Gastroesophageal sphincter (tissue), 4 donors: ENCODE measurements at regions not wholly inside any gene's neighbourhood (a gene's known extent, or its start where the extent isn't known, plus 50 kb on each side); places are given as distances from the start of the nearest gene placed in this dataset.

Source experiments
- ATAC-seq: fragments of 150-250 bp; one replicate; pipeline ENCODE4 v1.9.1; 2016; ENCODE audit warnings: mild to moderate bottlenecking, moderate library complexity
- H3K27ac ChIP-seq, 4 donors: fragments of 200-600 bp; sonication (generic) in 3 of 4; 1 replicate in 3 of 4; 2 replicates in 1 of 4; pipeline ENCODE4 v1.5.1; 2016 to 2019
- H3K27me3 ChIP-seq: fragments of 200-600 bp; sonication (generic); one replicate; pipeline ENCODE4 v1.5.1; 2019
- H3K36me3 ChIP-seq, 2 donors: fragments of 200-600 bp; sonication (generic); one replicate each; pipeline ENCODE4 v1.5.1; 2019; ENCODE audit warnings: control low read depth in 1 of 2
- H3K4me1 ChIP-seq, 3 donors: fragments of 200-600 bp; sonication (generic); 1 replicate in 2 of 3; 2 replicates in 1 of 3; pipeline ENCODE4 v1.5.1; 2016 to 2019; ENCODE audit warnings: control low read depth in 2 of 3
- H3K4me3 ChIP-seq, 2 donors: fragments of 200-600 bp; sonication (generic); one replicate each; pipeline ENCODE4 v1.5.1; 2019; ENCODE audit warnings: mild to moderate bottlenecking in 1 of 2, moderate library complexity in 1 of 2
- H3K9me3 ChIP-seq, 3 donors: fragments of 200-600 bp; sonication (generic); one replicate each; pipeline ENCODE4 v1.5.1; 2017 to 2019; ENCODE audit warnings: control low read depth in 2 of 3
- EP300 ChIP-seq: sonication (generic); formaldehyde crosslinking; IDR thresholded peaks from one replicate; pipeline ENCODE4 v1.6.1; 2017; ENCODE audit warnings: antibody characterized with exemption, mild to moderate bottlenecking
- POLR2A ChIP-seq, 2 donors: fragments of 450-650 bp; IDR thresholded peaks; one replicate each; pipeline ENCODE4 v1.6.1; 2017; ENCODE audit warnings: antibody characterized with exemption in 2 of 2, mild to moderate bottlenecking in 2 of 2, moderate library complexity in 1 of 2
- POLR2AphosphoS5 ChIP-seq: sonication (generic); formaldehyde crosslinking; IDR thresholded peaks from one replicate; pipeline ENCODE4 v1.6.1; 2017; ENCODE audit warnings: antibody characterized with exemption
- WGBS, 2 donors: methylation state at CpG; one replicate each; pipeline ENCODE4 v1.1.5; 2018; ENCODE audit warnings: low coverage in 1 of 2; 5-methylcytosine and 5-hydroxymethylcytosine counted together
- TF ChIP-seq, protein P1 (sequence below), 4 experiments: fragments of 200-600 bp in 2 of 4; fragments of 450-650 bp in 2 of 4; sonication (generic) in 1 of 4; IDR thresholded peaks; one replicate each; pipeline ENCODE4 v1.5.1; 2017 to 2019; ENCODE audit warnings: antibody characterized with exemption in 4 of 4, mild to moderate bottlenecking in 2 of 4, moderate library complexity in 2 of 4

DNA sequence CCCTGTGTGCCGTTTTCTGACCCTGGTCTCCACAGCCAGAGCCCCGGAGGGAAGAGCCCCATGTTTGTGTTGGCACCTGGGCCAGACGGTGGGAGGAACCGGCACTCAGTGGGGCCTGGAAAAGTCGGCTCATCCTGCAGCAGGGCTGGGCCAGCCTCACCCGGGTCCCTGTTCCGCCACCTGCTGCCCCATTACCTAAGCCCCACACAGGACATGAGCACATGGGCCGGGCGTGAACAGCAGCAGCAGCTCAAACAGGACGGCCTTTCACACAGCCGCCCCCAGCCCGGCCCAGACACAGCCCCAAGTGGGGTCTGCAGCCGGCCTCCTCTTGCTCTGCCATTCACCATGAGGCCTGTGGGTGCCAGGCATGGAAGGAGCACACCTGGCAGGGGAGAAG lies 302.4 kb downstream of the MN1 start:
- Histone ChIP-seq H3K27me3 (no peaks in the 10 kb centered on the region), H3K4me1 (no peaks in the 10 kb centered on the region), H3K36me3 (no peaks in the 10 kb centered on the region), H3K27ac (no peak overlapping the region), H3K4me3 (no peak overlapping the region), H3K9me3 (no peaks in the 10 kb centered on the region)
- WGBS, 2 donors: no CpG with 5 or more reads among the region's 13 CpGs
- no peak for ATAC-seq
- no peak for TF ChIP-seq POLR2A (IDR thresholded peaks at IDR 0.05)
- TF ChIP-seq, protein P1, sequence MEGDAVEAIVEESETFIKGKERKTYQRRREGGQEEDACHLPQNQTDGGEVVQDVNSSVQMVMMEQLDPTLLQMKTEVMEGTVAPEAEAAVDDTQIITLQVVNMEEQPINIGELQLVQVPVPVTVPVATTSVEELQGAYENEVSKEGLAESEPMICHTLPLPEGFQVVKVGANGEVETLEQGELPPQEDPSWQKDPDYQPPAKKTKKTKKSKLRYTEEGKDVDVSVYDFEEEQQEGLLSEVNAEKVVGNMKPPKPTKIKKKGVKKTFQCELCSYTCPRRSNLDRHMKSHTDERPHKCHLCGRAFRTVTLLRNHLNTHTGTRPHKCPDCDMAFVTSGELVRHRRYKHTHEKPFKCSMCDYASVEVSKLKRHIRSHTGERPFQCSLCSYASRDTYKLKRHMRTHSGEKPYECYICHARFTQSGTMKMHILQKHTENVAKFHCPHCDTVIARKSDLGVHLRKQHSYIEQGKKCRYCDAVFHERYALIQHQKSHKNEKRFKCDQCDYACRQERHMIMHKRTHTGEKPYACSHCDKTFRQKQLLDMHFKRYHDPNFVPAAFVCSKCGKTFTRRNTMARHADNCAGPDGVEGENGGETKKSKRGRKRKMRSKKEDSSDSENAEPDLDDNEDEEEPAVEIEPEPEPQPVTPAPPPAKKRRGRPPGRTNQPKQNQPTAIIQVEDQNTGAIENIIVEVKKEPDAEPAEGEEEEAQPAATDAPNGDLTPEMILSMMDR (IDR thresholded peaks at IDR 0.05): no peak
- no peak for TF ChIP-seq POLR2AphosphoS5
- no peak for TF ChIP-seq EP300

DNA sequence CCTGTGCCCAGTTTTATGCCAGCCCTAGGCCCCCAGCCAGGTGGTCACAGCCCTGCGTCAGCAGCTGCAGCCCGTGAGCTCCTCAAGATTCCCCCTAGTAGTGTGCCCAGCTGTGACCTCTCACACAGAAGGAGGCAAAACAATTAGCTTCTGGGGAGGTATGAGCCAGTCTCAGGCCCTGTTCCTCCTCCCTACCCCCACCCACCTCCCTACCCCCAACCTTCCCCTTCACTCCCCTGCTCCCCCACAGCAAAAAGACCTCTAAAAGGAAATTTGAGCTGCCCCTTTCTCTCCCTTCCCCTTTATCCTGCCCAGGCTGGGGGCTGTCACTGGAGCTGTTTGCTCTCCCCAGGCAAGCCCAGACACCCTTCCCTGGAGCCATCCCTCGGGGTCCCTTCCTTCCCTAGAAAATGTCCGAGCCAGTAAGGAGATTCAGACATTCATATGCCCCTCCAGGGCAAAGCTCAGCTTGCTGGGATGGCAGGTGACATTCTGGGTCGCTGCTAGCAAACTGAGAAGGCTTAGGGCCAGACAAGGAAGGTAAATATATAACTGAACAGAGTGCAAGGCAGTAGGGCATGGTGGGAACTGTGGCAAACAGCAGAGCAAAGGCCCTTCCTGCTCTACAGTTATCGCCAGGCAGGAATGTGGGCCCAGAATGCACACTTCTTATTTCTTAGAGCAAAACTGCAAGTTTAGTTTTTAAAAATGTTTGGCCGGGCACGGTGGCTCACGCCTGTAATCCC lies 300.2 kb downstream of the MN1 start:
- ATAC-seq: no peak
- Histone ChIP-seq H3K36me3 (no peaks in the 10 kb centered on the region), H3K4me1 (no peaks in the 10 kb centered on the region), H3K27ac (no peak overlapping the region), H3K9me3 (no peaks in the 10 kb centered on the region), H3K4me3 (no peak overlapping the region), H3K27me3 (no peaks in the 10 kb centered on the region)
- WGBS, 2 donors: 93 to 95% methylated on average over 4 to 5 of the region's 9 CpGs
- TF ChIP-seq, protein P1 (IDR thresholded peaks at IDR 0.05): no peak
- TF ChIP-seq EP300: no peak
- no peak for TF ChIP-seq POLR2A (IDR thresholded peaks at IDR 0.05)
- TF ChIP-seq POLR2AphosphoS5: no peak

DNA sequence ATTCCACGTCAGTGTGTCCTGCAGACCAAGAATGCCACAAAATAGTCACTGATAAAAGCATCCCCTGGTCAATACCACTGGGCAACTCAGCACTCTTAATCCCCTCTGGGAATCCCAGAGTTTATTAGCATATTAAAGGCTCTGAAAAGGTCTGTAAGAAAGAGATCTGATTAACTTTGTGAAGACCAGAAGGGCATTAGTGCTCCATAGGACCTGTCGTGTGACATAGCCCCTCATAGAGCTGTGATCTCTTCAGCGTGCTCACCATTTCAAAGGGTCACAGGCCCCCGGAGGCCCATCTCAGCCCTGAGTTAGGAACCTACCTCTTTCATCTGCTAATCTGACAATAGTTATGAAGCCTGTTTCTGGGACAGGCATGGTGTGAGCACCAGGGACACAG lies 299.2 kb downstream of the MN1 start:
- WGBS, 2 donors: 95 to 100% methylated on average over 1 to 4 of the region's 4 CpGs
- no peak overlapping the region for H3K4me3 ChIP-seq
- TF ChIP-seq, protein P1 (IDR thresholded peaks at IDR 0.05): no peak
- no peak for TF ChIP-seq EP300
- TF ChIP-seq POLR2A (IDR thresholded peaks at IDR 0.05): no peak
- no peak for TF ChIP-seq POLR2AphosphoS5
- no peaks in the 10 kb centered on the region for H3K36me3 ChIP-seq
- no peak overlapping the region for H3K27ac ChIP-seq
- ATAC-seq: no peak
- H3K9me3 ChIP-seq: no peaks in the 10 kb centered on the region
- peaks cover 0 to 6% (median 3%) of the 10 kb centered on the region in 3 donors for H3K4me1 ChIP-seq
- H3K27me3 ChIP-seq: no peaks in the 10 kb centered on the region

DNA sequence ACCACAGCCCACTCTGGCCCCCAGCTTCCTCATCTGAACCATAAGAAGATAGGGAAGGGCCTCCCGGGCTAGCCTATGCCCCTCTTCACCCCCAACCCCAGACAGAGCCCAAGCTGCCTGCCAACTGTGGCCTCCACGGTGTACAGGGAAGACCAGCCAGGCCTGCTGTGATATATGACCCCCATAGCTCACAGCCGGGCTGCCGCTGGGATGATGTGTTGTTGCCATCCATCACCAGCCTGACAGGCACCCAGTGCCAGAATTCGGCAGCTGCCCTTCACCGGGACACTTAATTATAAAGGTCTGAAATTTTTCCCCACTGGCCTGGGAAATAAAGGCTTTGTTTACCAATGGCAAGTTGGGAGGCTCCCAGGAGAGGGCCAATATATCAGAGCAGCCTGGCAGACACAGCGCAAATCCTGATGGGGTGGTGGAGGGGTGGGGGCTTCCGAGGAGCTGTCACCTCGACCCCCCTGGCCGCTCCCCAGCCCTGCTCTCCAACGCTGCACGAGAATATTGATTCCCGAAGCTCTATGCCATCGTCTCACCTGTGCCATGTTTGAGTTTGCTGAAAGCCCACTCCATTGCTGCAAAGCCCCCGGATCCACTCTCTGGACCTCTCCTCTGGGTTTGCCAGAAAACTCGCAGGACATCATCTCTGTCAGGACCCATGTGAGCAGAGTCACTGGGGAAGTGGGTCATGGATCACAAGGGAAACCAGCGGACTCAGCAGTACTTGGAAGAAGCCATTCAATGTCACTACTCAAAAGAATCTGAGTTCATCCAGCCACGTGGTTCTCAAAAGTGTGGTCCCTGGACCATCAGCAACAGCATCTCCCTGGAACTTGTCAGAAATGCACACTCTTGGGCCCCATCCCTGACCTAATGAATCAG lies 296.9 kb downstream of the MN1 start:
- Histone ChIP-seq H3K27ac (no peak overlapping the region), H3K36me3 (no peaks in the 10 kb centered on the region), H3K4me3 (no peak overlapping the region), H3K4me1 (peaks cover 0 to 6% (median 3%) of the 10 kb centered on the region in 3 donors), H3K9me3 (peaks cover 0 to 7% (median 0%) of the 10 kb centered on the region in 3 donors), H3K27me3 (no peaks in the 10 kb centered on the region)
- TF ChIP-seq POLR2AphosphoS5 (no peak), EP300 (no peak), POLR2A (IDR thresholded peaks at IDR 0.05) (no peak)
- TF ChIP-seq, protein P1 (IDR thresholded peaks at IDR 0.05): no peak
- no peak for ATAC-seq
- 66 to 78% methylated on average over 8 to 13 of the region's 18 CpGs for WGBS, 2 donors
